B cell (primary cell): ENCODE measurements at regions not wholly inside any gene's neighbourhood (a gene's known extent, or its start where the extent isn't known, plus 50 kb on each side); places are given as distances from the start of the nearest gene placed in this dataset.

Experiments
- ATAC-seq: fragments of 200-7000 bp; cut with Tn5 transposase; one replicate; pipeline ENCODE4 v1.10.0; 2021; ENCODE audit warnings: low read depth, mild to moderate bottlenecking, moderate number of reproducible peaks, moderate library complexity
- CTCF ChIA-PET: fragments of 350-600 bp; sonication (Branson Sonifier 250); formaldehyde crosslinking; loops from one replicate; lab custom pipeline; 2021; ENCODE audit warnings: antibody characterized with exemption, inconsistent platforms; lab: Charles Lee
- POLR2A ChIA-PET: fragments of 350-600 bp; sonication (Branson Sonifier 250); formaldehyde crosslinking; loops from one replicate; lab custom pipeline; 2021; ENCODE audit warnings: antibody characterized with exemption; lab: Charles Lee
- DNase-seq: peaks from one replicate; pipeline ENCODE4 v3.0.0; 2013
- H2AFZ ChIP-seq: 2 replicates; pipeline ENCODE4 v1.6.1; 2012; ENCODE audit warnings: mild to moderate bottlenecking, low read depth, low read length; ENCODE audit not compliant: insufficient read depth, poor library complexity, severe bottlenecking
- H3K27ac ChIP-seq, 2 donors: 1 replicate in 1 of 2; 2 replicates in 1 of 2; pipeline ENCODE4 v1.5.1; 2012 to 2013; ENCODE audit warnings: low read length in 2 of 2, mild to moderate bottlenecking in 2 of 2, moderate library complexity in 1 of 2
- H3K27me3 ChIP-seq, 4 experiments: fragments of 200-600 bp in 1 of 4; sonication (generic) in 1 of 4; replicated peaks in 1 of 4; 1 replicate in 2 of 4; 2 replicates in 2 of 4; pipeline versions ENCODE4 v1.6.1 to v1.7.0; 2013 to 2016; ENCODE audit warnings: low read length in 3 of 4, mild to moderate bottlenecking in 2 of 4, mixed read lengths in 1 of 4, moderate library complexity in 1 of 4; ENCODE audit not compliant: insufficient read depth in 4 of 4, control insufficient read depth in 3 of 4; ENCODE audit errors: control extremely low read depth in 1 of 4
- H3K36me3 ChIP-seq, 2 experiments: replicated peaks in 1 of 2; 1 replicate in 1 of 2; 2 replicates in 1 of 2; pipeline versions ENCODE4 v1.6.1 to v1.7.1; 2013; ENCODE audit warnings: low read length in 1 of 2; ENCODE audit not compliant: insufficient read depth in 2 of 2, control insufficient read depth in 1 of 2; ENCODE audit errors: control extremely low read depth in 1 of 2, extremely low read depth in 1 of 2
- H3K4me1 ChIP-seq, 2 donors: fragments of 200-600 bp in 1 of 2; sonication (generic) in 1 of 2; 1 replicate in 1 of 2; 2 replicates in 1 of 2; pipeline versions ENCODE4 v1.5.1 to v1.6.1; 2013 to 2017; ENCODE audit warnings: low read length in 2 of 2; ENCODE audit not compliant: control insufficient read depth in 2 of 2, insufficient read depth in 2 of 2
- H3K4me2 ChIP-seq: replicated peaks from 2 replicates; pipeline ENCODE3; 2012; ENCODE audit warnings: mild to moderate bottlenecking, low read depth, low read length; ENCODE audit not compliant: poor library complexity, severe bottlenecking
- H3K4me3 ChIP-seq, 5 experiments: fragments of 200-600 bp in 1 of 5; sonication (generic) in 1 of 5; 1 replicate in 3 of 5; 2 replicates in 2 of 5; pipeline versions ENCODE4 v1.5.1 to v1.7.0; 2011 to 2016; ENCODE audit warnings: low read length in 4 of 5, mild to moderate bottlenecking in 4 of 5, low read depth in 2 of 5, control low read depth in 1 of 5, moderate library complexity in 1 of 5; ENCODE audit not compliant: insufficient read depth in 1 of 5; ENCODE audit errors: control extremely low read depth in 1 of 5, extremely low read depth in 1 of 5
- H3K79me2 ChIP-seq: fragments of 200-600 bp; sonication (generic); one replicate; pipeline ENCODE4 v1.6.0; 2016; ENCODE audit warnings: low read length; ENCODE audit not compliant: control insufficient read depth, insufficient read depth
- H3K9ac ChIP-seq: fragments of 200-600 bp; sonication (generic); 2 replicates; pipeline ENCODE4 v1.6.1; 2017; ENCODE audit warnings: mild to moderate bottlenecking, low read length, moderate library complexity
- H3K9me3 ChIP-seq, 3 donors: one replicate each; pipeline versions ENCODE4 v1.6.1 to v1.7.1; 2013; ENCODE audit warnings: low read length in 2 of 3; ENCODE audit not compliant: control insufficient read depth in 2 of 3, insufficient read depth in 1 of 3; ENCODE audit errors: control extremely low read depth in 1 of 3
- H4K20me1 ChIP-seq: 2 replicates; pipeline ENCODE4 v1.6.0; 2012; ENCODE audit warnings: mild to moderate bottlenecking, low read length; ENCODE audit not compliant: insufficient read depth, control insufficient read depth, poor library complexity, severe bottlenecking
- H3K27ac Mint-ChIP-seq: one replicate; pipeline ENCODE4 v1.8.0; 2021; ENCODE audit warnings: mixed read lengths
- H3K27me3 Mint-ChIP-seq: one replicate; pipeline ENCODE4 v1.8.0; 2021; ENCODE audit warnings: mixed read lengths
- H3K4me1 Mint-ChIP-seq: one replicate; pipeline ENCODE4 v1.8.0; 2021; ENCODE audit warnings: mixed read lengths
- H3K4me3 Mint-ChIP-seq: one replicate; pipeline ENCODE4 v1.8.0; 2021; ENCODE audit warnings: mixed read lengths
- H3K9me3 Mint-ChIP-seq: one replicate; pipeline ENCODE4 v1.8.0; 2022; ENCODE audit warnings: mixed read lengths; ENCODE audit not compliant: insufficient read depth
- EZH2 ChIP-seq: IDR thresholded peaks from 2 replicates; pipeline ENCODE4 v1.6.1; 2012; ENCODE audit warnings: borderline replicate concordance, low read depth, mild to moderate bottlenecking, moderate library complexity, low read length; ENCODE audit not compliant: insufficient read depth, poor library complexity, severe bottlenecking
- WGBS: methylation state at CpG from one replicate; pipeline ENCODE4 v1.1.5; 2013; ENCODE audit warnings: missing lambda C conversion rate; ENCODE audit not compliant: insufficient coverage; 5-methylcytosine and 5-hydroxymethylcytosine counted together
- intact Hi-C: fragments of 100-400 bp; cut with micrococcal nuclease; formaldehyde crosslinking; loops from one replicate; pipeline ENCODE4 v1.10.0; 2022
- TF ChIP-seq, protein P1 (sequence below): fragments of 200-600 bp; IDR thresholded peaks from one replicate; pipeline ENCODE4 v1.8.0; 2022; ENCODE audit warnings: antibody characterized with exemption, mild to moderate bottlenecking

DNA sequence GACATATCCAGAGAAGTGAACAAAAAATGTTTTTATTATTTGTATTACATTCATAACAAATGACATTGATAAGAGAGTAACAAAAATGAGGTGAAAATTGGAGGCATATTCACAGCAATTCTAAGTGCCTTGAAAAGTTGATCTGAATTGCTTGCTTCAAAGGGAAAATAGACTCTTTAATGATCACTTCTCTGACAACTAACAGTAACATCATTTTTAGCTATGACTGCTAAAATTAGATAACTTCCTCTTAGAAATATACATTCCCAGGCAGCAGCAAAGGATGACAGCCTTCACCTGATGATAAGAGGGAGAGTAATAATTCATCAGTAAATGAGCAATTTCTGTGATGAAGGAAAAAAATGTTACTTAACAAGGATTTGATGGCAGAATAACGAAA, 472.5 kb downstream of the PCDH10 start:
- H3K27ac ChIP-seq = no peak overlapping the region
- H3K27ac Mint-ChIP-seq = no peak overlapping the region
- no peaks in the 10 kb centered on the region for H3K4me1 ChIP-seq
- intact Hi-C loops = no loop called here
- no peaks in the 10 kb centered on the region for H3K27me3 Mint-ChIP-seq
- no peaks in the 10 kb centered on the region for H3K79me2 ChIP-seq
- no peak for TF ChIP-seq EZH2
- TF ChIP-seq, protein P1, sequence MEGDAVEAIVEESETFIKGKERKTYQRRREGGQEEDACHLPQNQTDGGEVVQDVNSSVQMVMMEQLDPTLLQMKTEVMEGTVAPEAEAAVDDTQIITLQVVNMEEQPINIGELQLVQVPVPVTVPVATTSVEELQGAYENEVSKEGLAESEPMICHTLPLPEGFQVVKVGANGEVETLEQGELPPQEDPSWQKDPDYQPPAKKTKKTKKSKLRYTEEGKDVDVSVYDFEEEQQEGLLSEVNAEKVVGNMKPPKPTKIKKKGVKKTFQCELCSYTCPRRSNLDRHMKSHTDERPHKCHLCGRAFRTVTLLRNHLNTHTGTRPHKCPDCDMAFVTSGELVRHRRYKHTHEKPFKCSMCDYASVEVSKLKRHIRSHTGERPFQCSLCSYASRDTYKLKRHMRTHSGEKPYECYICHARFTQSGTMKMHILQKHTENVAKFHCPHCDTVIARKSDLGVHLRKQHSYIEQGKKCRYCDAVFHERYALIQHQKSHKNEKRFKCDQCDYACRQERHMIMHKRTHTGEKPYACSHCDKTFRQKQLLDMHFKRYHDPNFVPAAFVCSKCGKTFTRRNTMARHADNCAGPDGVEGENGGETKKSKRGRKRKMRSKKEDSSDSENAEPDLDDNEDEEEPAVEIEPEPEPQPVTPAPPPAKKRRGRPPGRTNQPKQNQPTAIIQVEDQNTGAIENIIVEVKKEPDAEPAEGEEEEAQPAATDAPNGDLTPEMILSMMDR = no peak
- POLR2A ChIA-PET = no interaction called here
- H3K4me2 ChIP-seq = no peak overlapping the region
- ATAC-seq (no peak), DNase-seq (no peak)
- no peak overlapping the region for H2AFZ ChIP-seq
- CTCF ChIA-PET = no interaction called here
- no peak overlapping the region for H3K4me3 ChIP-seq
- no peaks in the 10 kb centered on the region for H4K20me1 ChIP-seq
- no peaks in the 10 kb centered on the region for H3K36me3 ChIP-seq
- no peak overlapping the region for H3K9ac ChIP-seq
- H3K4me3 Mint-ChIP-seq = no peak overlapping the region
- peaks cover 3% of the 10 kb centered on the region for H3K9me3 Mint-ChIP-seq
- no CpG with 5 or more reads among the region's 1 CpG for WGBS
- H3K27me3 ChIP-seq = no peaks in the 10 kb centered on the region
- H3K4me1 Mint-ChIP-seq = no peaks in the 10 kb centered on the region
- H3K9me3 ChIP-seq = peaks cover 0 to 1% (median 0%) of the 10 kb centered on the region in 3 donors

DNA sequence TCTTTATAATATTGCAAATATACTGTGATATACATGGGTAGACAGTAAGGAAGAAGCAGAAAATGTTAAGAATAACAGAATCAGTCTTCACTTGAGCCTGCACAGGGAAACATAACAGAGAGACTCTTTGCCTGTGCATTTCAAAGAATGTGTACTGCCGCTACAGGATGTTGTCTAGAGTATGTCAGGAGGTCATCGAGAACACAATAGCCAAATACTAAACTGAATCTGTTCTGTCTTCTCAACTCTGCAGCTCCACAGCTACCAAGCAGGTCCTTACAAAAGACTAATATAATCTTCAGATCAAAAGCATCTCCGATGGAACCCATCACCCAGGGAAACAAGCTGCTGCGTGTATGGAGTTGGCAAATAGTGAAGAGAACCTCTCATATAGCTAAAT, 471.5 kb downstream of the PCDH10 start:
- Mint-ChIP-seq H3K4me1 (no peaks in the 10 kb centered on the region), H3K27ac (no peak overlapping the region), H3K4me3 (no peak overlapping the region), H3K27me3 (no peaks in the 10 kb centered on the region), H3K9me3 (peaks cover 5% of the 10 kb centered on the region)
- Histone ChIP-seq H3K27me3 (no peaks in the 10 kb centered on the region), H3K36me3 (no peaks in the 10 kb centered on the region), H3K4me1 (no peaks in the 10 kb centered on the region), H3K9me3 (peaks cover 0 to 1% (median 0%) of the 10 kb centered on the region in 3 donors), H3K9ac (no peak overlapping the region), H3K79me2 (no peaks in the 10 kb centered on the region), H4K20me1 (no peaks in the 10 kb centered on the region), H2AFZ (no peak overlapping the region), H3K4me3 (no peak overlapping the region), H3K27ac (no peak overlapping the region), H3K4me2 (no peak overlapping the region)
- intact Hi-C loops = no loop called here
- ChIA-PET CTCF (no interaction called here), POLR2A (no interaction called here)
- no peak for ATAC-seq
- WGBS = 80% methylated on average over 1 of the region's 4 CpGs
- DNase-seq = no peak
- TF ChIP-seq, protein P1 = no peak
- no peak for TF ChIP-seq EZH2
